HFFc6 (cell line): ENCODE measurements at regions not wholly inside any gene's neighbourhood (a gene's known extent, or its start where the extent isn't known, plus 50 kb on each side); places are given as distances from the start of the nearest gene placed in this dataset.

ENCODE experiments used
- DNase-seq: peaks from one replicate; pipeline ENCODE4 v3.0.0-alpha.2; 2018
- H3K27ac Mint-ChIP-seq: 2 replicates; pipeline ENCODE4 v1.8.0; 2020; ENCODE audit warnings: mild to moderate bottlenecking, mixed read lengths
- H3K27me3 Mint-ChIP-seq: 2 replicates; pipeline ENCODE4 v1.8.0; 2021; ENCODE audit warnings: mild to moderate bottlenecking, moderate library complexity, mixed read lengths; ENCODE audit not compliant: insufficient read depth
- H3K36me3 Mint-ChIP-seq: 2 replicates; pipeline ENCODE4 v1.8.0; 2021; ENCODE audit warnings: low read depth, mixed read lengths
- H3K4me1 Mint-ChIP-seq: 2 replicates; pipeline ENCODE4 v1.8.0; 2020; ENCODE audit warnings: low read depth, mixed read lengths
- H3K4me3 Mint-ChIP-seq: 2 replicates; pipeline ENCODE4 v1.8.0; 2020; ENCODE audit warnings: mild to moderate bottlenecking, moderate library complexity, mixed read lengths
- H3K9me3 Mint-ChIP-seq: 2 replicates; pipeline ENCODE4 v1.8.0; 2020; ENCODE audit warnings: mild to moderate bottlenecking, mixed read lengths
- CTCF ChIP-seq: fragments of 200-600 bp; sonication (generic); IDR thresholded peaks from 2 replicates; pipeline ENCODE4 v1.5.0; 2021; ENCODE audit warnings: antibody characterized with exemption, mild to moderate bottlenecking

- peaks cover 17% of the 10 kb centered on the region for H3K4me1 Mint-ChIP-seq
- peak overlapping the region; percentile 54; the same call in 1 of the 2 replicates for H3K27ac Mint-ChIP-seq
- H3K4me3 Mint-ChIP-seq, result peak overlapping the region; percentile 74
- H3K9me3 Mint-ChIP-seq, result no peaks in the 10 kb centered on the region
- H3K27me3 Mint-ChIP-seq, result peaks cover 15% of the 10 kb centered on the region
- H3K36me3 Mint-ChIP-seq, result no peaks in the 10 kb centered on the region
- no peak for TF ChIP-seq CTCF
- DNase-seq, result no peak
Measured at GRCh38 chr18:76266236-76266991, 228.6 kb downstream of the ZNF516 start.

DNA sequence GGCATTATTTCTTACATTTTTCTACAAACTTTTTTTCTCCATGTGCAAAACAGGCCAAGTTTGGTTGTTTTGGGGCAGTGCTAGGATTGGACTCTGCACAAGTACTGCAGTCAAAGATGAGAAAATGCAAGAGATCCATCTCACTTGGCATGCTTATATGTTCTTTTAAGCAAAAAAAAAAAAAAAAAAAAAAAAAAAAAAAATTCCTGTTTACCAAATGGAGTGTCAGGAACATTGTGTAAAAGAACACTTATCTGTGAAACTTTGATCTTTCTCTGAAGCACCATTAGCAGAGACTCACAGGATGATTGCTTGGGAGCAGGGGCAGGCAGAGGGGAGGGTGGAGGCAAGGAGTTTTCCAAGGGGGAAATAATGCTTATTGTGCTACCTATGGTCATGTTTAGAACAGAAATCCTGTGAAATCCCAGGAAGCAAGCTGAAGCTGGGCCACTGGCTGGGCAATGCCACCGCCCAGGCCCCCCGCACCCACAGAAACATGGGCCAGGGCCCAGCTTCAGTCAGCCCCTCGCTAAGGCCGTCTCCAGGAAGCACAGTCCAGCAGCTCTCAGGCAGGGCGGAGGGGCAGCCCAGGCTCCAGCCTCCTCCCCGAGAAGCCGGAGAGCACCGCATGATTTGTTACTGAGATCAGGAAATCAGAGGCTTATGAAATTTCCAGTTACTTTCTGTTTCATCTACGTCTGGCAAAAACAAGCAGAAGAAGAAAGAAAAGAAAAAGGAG is 229.4 kb downstream of the ZNF516 start:
- H3K9me3 Mint-ChIP-seq, result no peaks in the 10 kb centered on the region
- DNase-seq, result no peak
- peaks cover 15% of the 10 kb centered on the region for H3K27me3 Mint-ChIP-seq
- H3K27ac Mint-ChIP-seq, result peak overlapping the region; percentile 54; the same call in 1 of the 2 replicates
- H3K4me1 Mint-ChIP-seq, result peaks cover 17% of the 10 kb centered on the region
- H3K4me3 Mint-ChIP-seq, result peak overlapping the region; percentile 74
- no peak for TF ChIP-seq CTCF
- no peaks in the 10 kb centered on the region for H3K36me3 Mint-ChIP-seq

DNA sequence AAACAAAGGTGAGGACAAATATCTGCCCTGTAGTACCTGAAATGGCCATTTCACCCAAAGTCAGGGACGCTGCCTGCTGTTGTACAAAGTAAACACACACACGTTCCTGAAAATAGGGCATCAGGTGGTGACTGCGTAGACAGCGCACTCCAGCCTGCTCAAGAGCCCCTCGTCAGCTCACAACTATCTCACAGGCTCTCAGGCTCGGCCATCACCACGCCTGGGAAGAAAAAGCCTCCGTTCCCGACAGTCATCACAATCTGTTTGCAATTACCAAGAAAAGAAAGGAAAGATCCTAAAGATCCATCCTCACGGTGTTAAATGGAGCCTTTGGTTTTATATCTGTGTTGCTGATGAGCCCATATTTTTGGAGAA is 230.2 kb downstream of the ZNF516 start:
- Mint-ChIP-seq H3K27me3 (peaks cover 15% of the 10 kb centered on the region), H3K4me3 (peak overlapping the region; percentile 4; the same call in 1 of the 2 replicates), H3K36me3 (no peaks in the 10 kb centered on the region), H3K27ac (no peak overlapping the region), H3K4me1 (peaks cover 17% of the 10 kb centered on the region), H3K9me3 (no peaks in the 10 kb centered on the region)
- DNase-seq, result no peak
- TF ChIP-seq CTCF, result peak; percentile 21; the same call in 1 of the 2 replicates

- Mint-ChIP-seq H3K36me3 (no peaks in the 10 kb centered on the region), H3K4me3 (no peak overlapping the region), H3K27me3 (peaks cover 15% of the 10 kb centered on the region), H3K4me1 (peaks cover 17% of the 10 kb centered on the region), H3K9me3 (no peaks in the 10 kb centered on the region), H3K27ac (no peak overlapping the region)
- TF ChIP-seq CTCF, result no peak
- no peak for DNase-seq
Measured at GRCh38 chr18:76264198-76264875, 230.7 kb downstream of the ZNF516 start.

DNA sequence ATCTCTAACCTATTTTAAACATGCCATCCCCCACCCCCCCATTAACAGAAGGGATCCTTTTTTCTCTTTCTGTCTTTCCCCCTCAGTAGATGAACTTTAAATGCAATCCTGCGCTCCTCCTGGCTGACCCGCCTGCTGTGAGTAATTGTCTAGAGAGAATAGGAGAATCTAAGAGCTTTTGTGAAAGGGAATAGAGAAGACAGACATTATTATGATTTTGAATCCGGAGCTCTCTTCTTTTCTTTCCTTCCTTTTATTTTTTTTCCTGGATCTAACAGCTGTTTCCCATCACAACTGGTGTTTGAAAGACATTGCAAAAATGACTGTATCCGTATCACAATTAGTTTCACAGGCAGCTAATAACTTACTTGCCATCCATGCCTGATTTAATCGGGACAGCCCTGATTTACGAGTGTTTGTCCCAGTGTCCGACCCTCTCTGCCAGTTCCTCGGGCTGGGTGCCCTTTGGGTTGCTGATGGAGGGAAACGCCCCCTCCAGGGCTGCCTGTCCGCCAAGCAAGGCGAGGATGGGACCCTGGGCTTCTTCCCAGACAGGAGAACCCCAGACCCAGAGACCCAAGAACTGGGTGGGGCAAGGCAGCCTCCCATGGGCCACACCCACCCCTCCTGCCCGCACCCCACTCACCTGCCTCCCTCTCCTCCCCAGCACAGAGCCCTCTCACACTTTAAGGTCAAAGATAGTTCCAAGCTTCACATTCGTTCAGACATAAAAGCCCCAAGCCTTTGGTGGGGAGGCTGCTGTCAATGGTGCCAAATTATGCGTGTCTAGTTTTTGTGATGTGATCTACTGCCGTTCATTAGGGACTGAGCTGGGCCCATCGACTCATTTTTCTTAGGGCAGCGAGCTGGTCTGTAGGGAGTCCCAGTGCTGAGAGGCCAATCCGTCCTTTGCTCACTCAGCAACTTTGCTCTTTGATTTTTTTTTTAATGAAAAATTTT is 231.7 kb downstream of the ZNF516 start:
- no peak overlapping the region for H3K27ac Mint-ChIP-seq
- no peaks in the 10 kb centered on the region for H3K9me3 Mint-ChIP-seq
- H3K4me1 Mint-ChIP-seq, result peaks cover 27% of the 10 kb centered on the region
- peaks cover 17% of the 10 kb centered on the region for H3K27me3 Mint-ChIP-seq
- TF ChIP-seq CTCF, result no peak
- no peak for DNase-seq
- no peak overlapping the region for H3K4me3 Mint-ChIP-seq
- no peaks in the 10 kb centered on the region for H3K36me3 Mint-ChIP-seq
